DOHH2 (cell line): ENCODE measurements at regions not wholly inside any gene's neighbourhood (a gene's known extent, or its start where the extent isn't known, plus 50 kb on each side); places are given as distances from the start of the nearest gene placed in this dataset.

Source experiments
- H3F3A ChIP-seq: fragments of 200-600 bp; sonication (generic), shearing (Covaris generic); 2 replicates; pipeline ENCODE4 v1.6.0; 2016; ENCODE audit warnings: antibody characterized with exemption, mild to moderate bottlenecking; ENCODE audit not compliant: control insufficient read depth, insufficient read depth
- H3K27ac ChIP-seq: fragments of 200-600 bp; sonication (generic); 2 replicates; pipeline ENCODE4 v1.5.1; 2014; ENCODE audit warnings: low read depth, mild to moderate bottlenecking, low read length, moderate library complexity
- H3K27me3 ChIP-seq: fragments of 200-600 bp; sonication (generic); 2 replicates; pipeline ENCODE4 v1.6.1; 2014; ENCODE audit warnings: mild to moderate bottlenecking, low read length, mixed read lengths; ENCODE audit not compliant: control insufficient read depth
- H3K36me3 ChIP-seq: fragments of 200-600 bp; sonication (generic); 2 replicates; pipeline ENCODE4 v1.6.1; 2014; ENCODE audit warnings: mild to moderate bottlenecking, low read length, moderate library complexity, mixed read lengths; ENCODE audit not compliant: control insufficient read depth
- H3K4me1 ChIP-seq: fragments of 200-600 bp; sonication (generic); 2 replicates; pipeline ENCODE4 v1.6.1; 2014; ENCODE audit warnings: mild to moderate bottlenecking, low read length, mixed read lengths; ENCODE audit not compliant: control insufficient read depth
- H3K4me2 ChIP-seq: fragments of 200-600 bp; sonication (generic); 2 replicates; pipeline ENCODE4 v1.6.0; 2014; ENCODE audit warnings: mild to moderate bottlenecking, low read length, moderate library complexity
- H3K4me3 ChIP-seq: fragments of 200-600 bp; sonication (generic); 2 replicates; pipeline ENCODE4 v1.5.1; 2014; ENCODE audit warnings: mild to moderate bottlenecking, low read length, mixed read lengths
- H3K79me2 ChIP-seq: fragments of 200-600 bp; sonication (generic); 2 replicates; pipeline ENCODE4 v1.6.1; 2014; ENCODE audit warnings: mild to moderate bottlenecking, low read length, mixed read lengths; ENCODE audit not compliant: control insufficient read depth
- H3K9me2 ChIP-seq: fragments of 200-600 bp; sonication (generic); replicated peaks from 2 replicates; pipeline ENCODE4 v1.6.1; 2014; ENCODE audit warnings: mild to moderate bottlenecking, low read length, mixed read lengths; ENCODE audit not compliant: control insufficient read depth
- H3K9me3 ChIP-seq: fragments of 200-600 bp; sonication (generic); 2 replicates; pipeline ENCODE4 v1.6.1; 2014; ENCODE audit warnings: antibody characterized with exemption, low read length, mixed read lengths; ENCODE audit not compliant: control insufficient read depth, insufficient read depth
- H4K20me1 ChIP-seq: fragments of 200-600 bp; sonication (generic); 2 replicates; pipeline ENCODE4 v1.6.0; 2014; ENCODE audit warnings: low read depth, mild to moderate bottlenecking, antibody characterized with exemption, low read length, moderate library complexity; ENCODE audit not compliant: control insufficient read depth, insufficient read depth
- EZH2phosphoT487 ChIP-seq: fragments of 200-600 bp; sonication (generic); IDR thresholded peaks from 2 replicates; pipeline ENCODE4 v1.6.1; 2017; ENCODE audit warnings: borderline replicate concordance, mild to moderate bottlenecking, antibody characterized with exemption, low read length, moderate library complexity, mixed read lengths
- TF ChIP-seq, protein P1 (sequence below): fragments of 200-600 bp; sonication (generic); IDR thresholded peaks from one replicate; pipeline ENCODE4 v1.5.1; 2014; ENCODE audit warnings: antibody characterized with exemption, mild to moderate bottlenecking, low read depth, low read length; ENCODE audit not compliant: poor library complexity, severe bottlenecking

DNA sequence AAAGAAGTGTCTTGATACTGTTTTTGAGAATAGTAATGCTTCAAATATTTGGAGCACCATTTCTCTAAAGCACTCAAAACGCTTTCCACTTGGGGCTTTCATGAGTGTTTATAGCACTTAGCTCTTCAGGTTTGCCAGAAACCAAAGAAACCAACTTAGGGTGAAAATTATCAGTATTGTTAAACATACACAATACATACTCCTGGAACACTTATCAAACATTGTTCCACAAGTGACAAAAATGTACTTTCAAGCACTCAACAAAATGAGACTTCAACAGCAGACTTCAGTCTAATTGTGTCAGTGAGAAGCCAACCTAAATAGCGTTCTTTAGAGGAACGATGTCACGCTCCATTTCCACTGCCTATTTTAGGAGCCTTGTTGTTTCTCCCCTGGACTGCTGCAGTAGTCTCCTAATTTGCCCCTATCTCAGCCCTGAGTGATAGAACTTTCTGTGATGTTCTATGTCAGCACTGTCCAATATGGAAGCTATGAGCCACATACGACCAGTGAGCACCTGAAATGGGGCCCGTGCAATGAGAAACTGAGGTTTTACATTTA is 461.3 kb downstream of the KIF16B start:
- Histone ChIP-seq H3K79me2 (no peaks in the 10 kb centered on the region), H3F3A (no peaks in the 10 kb centered on the region), H3K9me3 (no peaks in the 10 kb centered on the region), H3K36me3 (no peaks in the 10 kb centered on the region), H3K4me1 (peaks cover 16% of the 10 kb centered on the region), H3K4me2 (peak overlapping the region; percentile 21), H3K27me3 (no peaks in the 10 kb centered on the region), H3K27ac (no peak overlapping the region), H4K20me1 (no peaks in the 10 kb centered on the region), H3K4me3 (no peak overlapping the region), H3K9me2 (no peaks in the 10 kb centered on the region; the same call in 1 of the 2 replicates)
- TF ChIP-seq, protein P1, sequence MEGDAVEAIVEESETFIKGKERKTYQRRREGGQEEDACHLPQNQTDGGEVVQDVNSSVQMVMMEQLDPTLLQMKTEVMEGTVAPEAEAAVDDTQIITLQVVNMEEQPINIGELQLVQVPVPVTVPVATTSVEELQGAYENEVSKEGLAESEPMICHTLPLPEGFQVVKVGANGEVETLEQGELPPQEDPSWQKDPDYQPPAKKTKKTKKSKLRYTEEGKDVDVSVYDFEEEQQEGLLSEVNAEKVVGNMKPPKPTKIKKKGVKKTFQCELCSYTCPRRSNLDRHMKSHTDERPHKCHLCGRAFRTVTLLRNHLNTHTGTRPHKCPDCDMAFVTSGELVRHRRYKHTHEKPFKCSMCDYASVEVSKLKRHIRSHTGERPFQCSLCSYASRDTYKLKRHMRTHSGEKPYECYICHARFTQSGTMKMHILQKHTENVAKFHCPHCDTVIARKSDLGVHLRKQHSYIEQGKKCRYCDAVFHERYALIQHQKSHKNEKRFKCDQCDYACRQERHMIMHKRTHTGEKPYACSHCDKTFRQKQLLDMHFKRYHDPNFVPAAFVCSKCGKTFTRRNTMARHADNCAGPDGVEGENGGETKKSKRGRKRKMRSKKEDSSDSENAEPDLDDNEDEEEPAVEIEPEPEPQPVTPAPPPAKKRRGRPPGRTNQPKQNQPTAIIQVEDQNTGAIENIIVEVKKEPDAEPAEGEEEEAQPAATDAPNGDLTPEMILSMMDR, result no peak
- TF ChIP-seq EZH2phosphoT487, result no peak

DNA sequence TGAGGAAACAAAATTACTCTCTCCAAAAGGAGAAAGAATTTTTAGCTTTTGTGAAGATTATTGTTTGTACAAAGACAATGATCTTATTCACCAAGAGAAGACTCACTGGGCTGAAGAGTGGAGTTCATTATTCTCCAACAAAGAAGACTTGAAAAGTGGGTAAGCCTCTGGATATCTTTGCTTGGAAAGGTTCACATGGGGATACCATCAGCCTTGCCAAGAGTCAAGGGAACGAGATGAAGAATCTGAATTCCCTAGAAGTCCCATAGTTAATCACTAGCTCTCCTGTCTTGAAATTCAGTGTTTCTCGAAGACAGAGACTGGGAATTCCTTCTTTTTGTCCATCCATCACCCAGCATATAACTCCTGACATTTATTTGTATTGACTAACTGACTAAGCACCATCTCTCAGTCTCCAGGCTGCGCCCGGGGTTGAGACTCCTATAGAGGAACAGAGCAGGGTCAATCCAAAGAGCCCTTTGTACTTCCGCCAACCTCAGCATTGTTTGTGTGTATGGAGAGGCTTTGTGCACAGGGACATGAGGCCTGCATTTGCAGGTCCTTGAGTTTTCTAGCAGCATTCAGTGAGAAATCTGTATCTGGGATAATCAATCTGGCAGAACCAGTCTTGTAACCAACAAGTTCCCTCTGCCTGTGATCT is 461.9 kb downstream of the KIF16B start:
- no peak overlapping the region for H3K4me2 ChIP-seq
- peaks cover 16% of the 10 kb centered on the region for H3K4me1 ChIP-seq
- no peak for TF ChIP-seq EZH2phosphoT487
- TF ChIP-seq, protein P1, result no peak
- H3K4me3 ChIP-seq, result no peak overlapping the region
- no peak overlapping the region for H3K27ac ChIP-seq
- no peaks in the 10 kb centered on the region for H3K27me3 ChIP-seq
- H4K20me1 ChIP-seq, result no peaks in the 10 kb centered on the region
- no peaks in the 10 kb centered on the region for H3K9me3 ChIP-seq
- H3K79me2 ChIP-seq, result no peaks in the 10 kb centered on the region
- no peaks in the 10 kb centered on the region; the same call in 1 of the 2 replicates for H3K9me2 ChIP-seq
- no peaks in the 10 kb centered on the region for H3F3A ChIP-seq
- no peaks in the 10 kb centered on the region for H3K36me3 ChIP-seq

DNA sequence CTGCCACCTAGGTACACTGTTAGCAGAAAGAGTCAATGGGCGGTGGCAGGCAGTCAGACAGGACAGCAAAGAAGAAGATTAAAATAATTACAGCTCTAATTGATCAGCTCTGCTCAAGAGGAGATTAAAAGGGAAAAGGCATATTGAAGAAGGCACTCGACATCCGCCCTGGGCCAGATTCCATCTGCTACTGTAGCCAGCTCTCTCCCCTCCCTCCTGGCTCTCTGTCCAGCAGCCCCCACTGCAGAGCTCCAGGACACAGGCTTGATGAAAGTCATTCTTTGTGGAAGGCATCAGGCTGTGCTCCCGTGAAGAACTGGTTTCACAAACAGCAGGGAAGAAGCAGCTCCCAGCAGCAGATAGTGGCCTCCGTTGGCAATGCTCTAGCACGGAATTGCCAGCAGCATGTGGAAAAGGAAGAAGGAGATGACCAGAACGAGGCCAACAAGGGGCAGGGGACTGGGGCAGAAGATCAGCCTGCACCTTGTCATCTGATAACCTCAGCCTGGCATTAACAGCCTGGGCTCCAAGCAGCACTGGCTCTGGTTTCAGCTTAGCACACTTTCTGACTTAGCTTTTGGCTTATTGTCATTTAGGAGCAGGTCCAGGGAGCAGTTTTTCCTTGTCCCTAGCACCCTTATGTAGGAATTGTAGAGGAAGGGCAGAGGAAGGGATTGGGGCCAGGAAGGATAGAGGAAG is 465.9 kb downstream of the KIF16B start:
- no peaks in the 10 kb centered on the region for H3K79me2 ChIP-seq
- no peak overlapping the region for H3K4me3 ChIP-seq
- H3K9me3 ChIP-seq, result peaks cover 3% of the 10 kb centered on the region; the same call in 1 of the 2 replicates
- H3F3A ChIP-seq, result no peaks in the 10 kb centered on the region
- no peak overlapping the region for H3K4me2 ChIP-seq
- no peaks in the 10 kb centered on the region for H3K9me2 ChIP-seq
- H4K20me1 ChIP-seq, result no peaks in the 10 kb centered on the region
- no peaks in the 10 kb centered on the region for H3K36me3 ChIP-seq
- TF ChIP-seq, protein P1, result no peak
- no peak for TF ChIP-seq EZH2phosphoT487
- peaks cover 8% of the 10 kb centered on the region for H3K4me1 ChIP-seq
- H3K27me3 ChIP-seq, result no peaks in the 10 kb centered on the region
- no peak overlapping the region for H3K27ac ChIP-seq
